H9 (cell line): ENCODE measurements at regions not wholly inside any gene's neighbourhood (a gene's known extent, or its start where the extent isn't known, plus 50 kb on each side); places are given as distances from the start of the nearest gene placed in this dataset.

Experiments used
- DNase-seq: peaks from one replicate; pipeline ENCODE4 v3.0.0-alpha.2; 2017
- H2AFZ ChIP-seq: one replicate; pipeline ENCODE4 v1.6.1; 2013; ENCODE audit warnings: mild to moderate bottlenecking, low read length, control low read depth, moderate library complexity
- H2AK5ac ChIP-seq: 2 replicates; pipeline ENCODE4 v1.6.1; 2013; ENCODE audit warnings: low read length, control low read depth, mixed read lengths; ENCODE audit not compliant: insufficient read length
- H2BK120ac ChIP-seq: one replicate; pipeline ENCODE4 v1.6.1; 2013; ENCODE audit warnings: low read depth, mild to moderate bottlenecking, low read length, control low read depth, inconsistent platforms; ENCODE audit not compliant: poor library complexity, severe bottlenecking
- H2BK12ac ChIP-seq: 2 replicates; pipeline ENCODE4 v1.6.1; 2013; ENCODE audit warnings: low read length, control low read depth, mixed read lengths, low read depth; ENCODE audit not compliant: insufficient read length
- H2BK15ac ChIP-seq: 2 replicates; pipeline ENCODE4 v1.6.1; 2013; ENCODE audit warnings: low read depth, low read length, control low read depth
- H2BK20ac ChIP-seq: one replicate; pipeline ENCODE4 v1.6.1; 2013; ENCODE audit warnings: low read depth, mild to moderate bottlenecking, low read length, control low read depth, inconsistent platforms; ENCODE audit not compliant: poor library complexity, severe bottlenecking
- H2BK5ac ChIP-seq: 2 replicates; pipeline ENCODE4 v1.6.1; 2013; ENCODE audit warnings: low read length, control low read depth, mixed read lengths; ENCODE audit not compliant: insufficient read length
- H3K14ac ChIP-seq: 2 replicates; pipeline ENCODE4 v1.6.1; 2013; ENCODE audit warnings: low read length, control low read depth; ENCODE audit not compliant: insufficient read depth
- H3K18ac ChIP-seq: 2 replicates; pipeline ENCODE4 v1.6.1; 2013; ENCODE audit warnings: low read depth, mild to moderate bottlenecking, mixed read lengths, low read length, control low read depth; ENCODE audit not compliant: insufficient read length
- H3K23ac ChIP-seq: 2 replicates; pipeline ENCODE4 v1.6.1; 2013; ENCODE audit warnings: low read length, control low read depth, mixed read lengths, low read depth; ENCODE audit not compliant: insufficient read length
- H3K23me2 ChIP-seq: 2 replicates; pipeline ENCODE4 v1.6.1; 2013; ENCODE audit warnings: low read depth, mild to moderate bottlenecking, mixed read lengths, low read length, control low read depth; ENCODE audit not compliant: insufficient read length, poor library complexity, severe bottlenecking
- H3K27ac ChIP-seq: 2 replicates; pipeline ENCODE4 v1.5.1; 2013; ENCODE audit warnings: low read length, control low read depth, mixed read lengths, low read depth; ENCODE audit not compliant: insufficient read length
- H3K27me3 ChIP-seq: 2 replicates; pipeline ENCODE4 v1.6.1; 2013; ENCODE audit warnings: low read length, control low read depth, inconsistent platforms; ENCODE audit not compliant: insufficient read depth
- H3K4ac ChIP-seq: 2 replicates; pipeline ENCODE4 v1.6.1; 2013; ENCODE audit warnings: low read depth, mild to moderate bottlenecking, control low read depth, inconsistent platforms, low read length, moderate library complexity
- H3K4me1 ChIP-seq: 2 replicates; pipeline ENCODE4 v1.6.1; 2013; ENCODE audit warnings: low read length, control low read depth, inconsistent platforms; ENCODE audit not compliant: insufficient read depth
- H3K4me2 ChIP-seq: 2 replicates; pipeline ENCODE4 v1.6.1; 2013; ENCODE audit warnings: low read length, control low read depth, mixed read lengths; ENCODE audit not compliant: insufficient read length, insufficient read depth
- H3K56ac ChIP-seq: 2 replicates; pipeline ENCODE4 v1.6.1; 2013; ENCODE audit warnings: low read depth, mild to moderate bottlenecking, mixed read lengths, low read length, control low read depth; ENCODE audit not compliant: insufficient read length
- H3K79me1 ChIP-seq: 2 replicates; pipeline ENCODE4 v1.6.1; 2013; ENCODE audit warnings: low read depth, mild to moderate bottlenecking, moderate library complexity, low read length, control low read depth, inconsistent platforms; ENCODE audit not compliant: insufficient read depth, poor library complexity, severe bottlenecking
- H3K79me2 ChIP-seq: 2 replicates; pipeline ENCODE4 v1.6.1; 2013; ENCODE audit warnings: low read length, control low read depth, inconsistent platforms; ENCODE audit not compliant: insufficient read depth
- H3K9ac ChIP-seq: 2 replicates; pipeline ENCODE4 v1.6.1; 2013; ENCODE audit warnings: low read length, control low read depth, mixed read lengths; ENCODE audit not compliant: insufficient read length; ENCODE audit errors: extremely low read depth
- H3K9me3 ChIP-seq: one replicate; pipeline ENCODE4 v1.6.1; 2013; ENCODE audit warnings: low read depth, low read length, inconsistent platforms; ENCODE audit not compliant: control insufficient read depth
- H3T11ph ChIP-seq: one replicate; pipeline ENCODE4 v1.6.1; 2013; ENCODE audit warnings: mild to moderate bottlenecking, low read length, control low read depth, inconsistent platforms
- H4K20me1 ChIP-seq: one replicate; pipeline ENCODE4 v1.6.1; 2013; ENCODE audit not compliant: control insufficient read depth, insufficient read length, insufficient read depth
- H4K5ac ChIP-seq: 2 replicates; pipeline ENCODE4 v1.6.1; 2013; ENCODE audit warnings: low read depth, mild to moderate bottlenecking, mixed read lengths, low read length, control low read depth; ENCODE audit not compliant: insufficient read length
- H4K8ac ChIP-seq: replicated peaks from 2 replicates; pipeline ENCODE4 v1.6.1; 2013; ENCODE audit warnings: low read length, control low read depth, mixed read lengths, low read depth; ENCODE audit not compliant: insufficient read length
- H4K91ac ChIP-seq: 2 replicates; pipeline ENCODE4 v1.6.1; 2013; ENCODE audit warnings: low read depth, mild to moderate bottlenecking, moderate library complexity, mixed read lengths, low read length, control low read depth; ENCODE audit not compliant: insufficient read length
- H3K27ac Mint-ChIP-seq, 3 experiments: 2 replicates in 2 of 3; 3 replicates in 1 of 3; pipeline ENCODE4 v1.8.0; 2020 to 2021; ENCODE audit warnings: mixed read lengths in 3 of 3, mild to moderate bottlenecking in 1 of 3, moderate library complexity in 1 of 3
- H3K27me3 Mint-ChIP-seq: 2 replicates; pipeline ENCODE4 v1.8.0; 2021; ENCODE audit warnings: low read depth, mild to moderate bottlenecking, moderate library complexity, mixed read lengths
- H3K36me3 Mint-ChIP-seq, 3 experiments: 2 replicates in 2 of 3; 3 replicates in 1 of 3; pipeline ENCODE4 v1.8.0; 2020 to 2021; ENCODE audit warnings: low read depth in 3 of 3, mixed read lengths in 3 of 3; ENCODE audit not compliant: insufficient read depth in 1 of 3
- H3K4me1 Mint-ChIP-seq, 2 experiments: 2 replicates each; pipeline ENCODE4 v1.8.0; 2020; ENCODE audit warnings: mixed read lengths in 2 of 2
- H3K4me3 Mint-ChIP-seq, 2 experiments: 2 replicates in 1 of 2; 3 replicates in 1 of 2; pipeline ENCODE4 v1.8.0; 2020 to 2021; ENCODE audit warnings: mild to moderate bottlenecking in 2 of 2, mixed read lengths in 2 of 2, moderate library complexity in 1 of 2
- H3K9me3 Mint-ChIP-seq, 2 experiments: 2 replicates in 1 of 2; 3 replicates in 1 of 2; pipeline ENCODE4 v1.8.0; 2020; ENCODE audit warnings: mild to moderate bottlenecking in 2 of 2, mixed read lengths in 2 of 2, moderate library complexity in 1 of 2
- WGBS: extraction: QIAGEN DNeasy Blood & Tissue Kit; methylation state at CpG from one replicate; pipeline ENCODE4 v1.1.7; 2013; ENCODE audit warnings: missing lambda C conversion rate, low lambda C conversion rate, mixed read lengths; ENCODE audit not compliant: insufficient read length; ENCODE audit errors: extremely low coverage; 5-methylcytosine and 5-hydroxymethylcytosine counted together
- TF ChIP-seq, protein P1 (sequence below): fragments of 200-600 bp; sonication (generic); conservative IDR thresholded peaks from 3 replicates; pipeline ENCODE4 v1.8.0; 2021; ENCODE audit warnings: antibody characterized with exemption, mild to moderate bottlenecking

- H3K9me3 ChIP-seq: peaks cover 49% of the 10 kb centered on the region
- no peak overlapping the region for H3K14ac ChIP-seq
- no peak overlapping the region for H4K5ac ChIP-seq
- H2AFZ ChIP-seq: no peak overlapping the region
- no peaks in the 10 kb centered on the region for H3K4me1 Mint-ChIP-seq
- H2AK5ac ChIP-seq: no peak overlapping the region
- no peak overlapping the region for H2BK15ac ChIP-seq
- H3T11ph ChIP-seq: no peak overlapping the region
- H3K23me2 ChIP-seq: no peaks in the 10 kb centered on the region
- no peak overlapping the region for H3K4me2 ChIP-seq
- no peak overlapping the region for H3K23ac ChIP-seq
- H3K4ac ChIP-seq: no peak overlapping the region
- WGBS: no CpG with 5 or more reads among the region's 11 CpGs
- no peaks in the 10 kb centered on the region for H3K79me2 ChIP-seq
- H2BK5ac ChIP-seq: no peak overlapping the region
- H4K20me1 ChIP-seq: no peaks in the 10 kb centered on the region
- no peak for DNase-seq
- H3K36me3 Mint-ChIP-seq: peaks cover 26 to 31% (median 27%) of the 10 kb centered on the region in 3 experiments
- H2BK20ac ChIP-seq: no peak overlapping the region
- H3K9me3 Mint-ChIP-seq: peaks cover 87 to 90% of the 10 kb centered on the region in 2 experiments
- H2BK12ac ChIP-seq: no peak overlapping the region
- peaks cover 3% of the 10 kb centered on the region for H3K27me3 Mint-ChIP-seq
- H3K79me1 ChIP-seq: no peaks in the 10 kb centered on the region
- H3K18ac ChIP-seq: no peak overlapping the region
- H4K91ac ChIP-seq: no peak overlapping the region
- H3K27ac ChIP-seq: no peak overlapping the region
- no peak overlapping the region for H3K9ac ChIP-seq
- H3K27ac Mint-ChIP-seq: no peak overlapping the region
- H3K56ac ChIP-seq: no peak overlapping the region
- H3K27me3 ChIP-seq: no peaks in the 10 kb centered on the region
- no peaks in the 10 kb centered on the region for H3K4me1 ChIP-seq
- H3K4me3 Mint-ChIP-seq: no peak overlapping the region
- H4K8ac ChIP-seq: no peak overlapping the region
- TF ChIP-seq, protein P1, sequence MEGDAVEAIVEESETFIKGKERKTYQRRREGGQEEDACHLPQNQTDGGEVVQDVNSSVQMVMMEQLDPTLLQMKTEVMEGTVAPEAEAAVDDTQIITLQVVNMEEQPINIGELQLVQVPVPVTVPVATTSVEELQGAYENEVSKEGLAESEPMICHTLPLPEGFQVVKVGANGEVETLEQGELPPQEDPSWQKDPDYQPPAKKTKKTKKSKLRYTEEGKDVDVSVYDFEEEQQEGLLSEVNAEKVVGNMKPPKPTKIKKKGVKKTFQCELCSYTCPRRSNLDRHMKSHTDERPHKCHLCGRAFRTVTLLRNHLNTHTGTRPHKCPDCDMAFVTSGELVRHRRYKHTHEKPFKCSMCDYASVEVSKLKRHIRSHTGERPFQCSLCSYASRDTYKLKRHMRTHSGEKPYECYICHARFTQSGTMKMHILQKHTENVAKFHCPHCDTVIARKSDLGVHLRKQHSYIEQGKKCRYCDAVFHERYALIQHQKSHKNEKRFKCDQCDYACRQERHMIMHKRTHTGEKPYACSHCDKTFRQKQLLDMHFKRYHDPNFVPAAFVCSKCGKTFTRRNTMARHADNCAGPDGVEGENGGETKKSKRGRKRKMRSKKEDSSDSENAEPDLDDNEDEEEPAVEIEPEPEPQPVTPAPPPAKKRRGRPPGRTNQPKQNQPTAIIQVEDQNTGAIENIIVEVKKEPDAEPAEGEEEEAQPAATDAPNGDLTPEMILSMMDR: no peak
- no peak overlapping the region for H2BK120ac ChIP-seq
These were observed 174.8 kb upstream of the FOXD4L5 start for GRCh38 chr9:65459756-65460320.
